ENCODE measurements at regions not wholly inside any gene's neighbourhood (a gene's known extent, or its start where the extent isn't known, plus 50 kb on each side); places are given as distances from the start of the nearest gene placed in this dataset.

DNA sequence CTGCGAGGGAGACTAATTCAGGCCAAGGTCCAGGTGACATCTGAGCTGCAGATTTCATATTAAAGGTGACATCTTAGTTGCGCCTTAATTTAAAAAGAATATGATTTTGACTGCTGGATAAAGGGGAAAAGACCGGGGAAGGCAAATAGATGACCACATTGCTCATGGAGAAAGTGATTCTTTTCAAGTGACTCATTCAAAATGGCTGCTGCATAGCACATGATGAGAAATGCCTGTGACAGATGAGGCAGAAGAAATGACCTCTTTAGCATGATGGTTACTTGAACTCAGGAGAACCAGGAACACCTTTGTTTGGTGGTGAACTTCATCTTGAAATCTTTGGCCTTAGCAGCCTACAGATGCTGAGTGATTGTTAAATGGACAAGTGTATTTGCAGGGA lies 385.8 kb upstream of the TRIB2 start:
- H3K36me3 ChIP-seq (ENCODE audit: control insufficient read depth, insufficient read depth, low read length) = no peaks in the 10 kb centered on the region
- no peak overlapping the region for H3K4me3 ChIP-seq (ENCODE audit: low read depth, low read length)
- DNase-seq (ENCODE audit: low read depth) = peak; percentile 61
- H3K27me3 ChIP-seq (ENCODE audit: control insufficient read depth, insufficient read depth, low read length) = no peaks in the 10 kb centered on the region
- TF ChIP-seq, protein P1, sequence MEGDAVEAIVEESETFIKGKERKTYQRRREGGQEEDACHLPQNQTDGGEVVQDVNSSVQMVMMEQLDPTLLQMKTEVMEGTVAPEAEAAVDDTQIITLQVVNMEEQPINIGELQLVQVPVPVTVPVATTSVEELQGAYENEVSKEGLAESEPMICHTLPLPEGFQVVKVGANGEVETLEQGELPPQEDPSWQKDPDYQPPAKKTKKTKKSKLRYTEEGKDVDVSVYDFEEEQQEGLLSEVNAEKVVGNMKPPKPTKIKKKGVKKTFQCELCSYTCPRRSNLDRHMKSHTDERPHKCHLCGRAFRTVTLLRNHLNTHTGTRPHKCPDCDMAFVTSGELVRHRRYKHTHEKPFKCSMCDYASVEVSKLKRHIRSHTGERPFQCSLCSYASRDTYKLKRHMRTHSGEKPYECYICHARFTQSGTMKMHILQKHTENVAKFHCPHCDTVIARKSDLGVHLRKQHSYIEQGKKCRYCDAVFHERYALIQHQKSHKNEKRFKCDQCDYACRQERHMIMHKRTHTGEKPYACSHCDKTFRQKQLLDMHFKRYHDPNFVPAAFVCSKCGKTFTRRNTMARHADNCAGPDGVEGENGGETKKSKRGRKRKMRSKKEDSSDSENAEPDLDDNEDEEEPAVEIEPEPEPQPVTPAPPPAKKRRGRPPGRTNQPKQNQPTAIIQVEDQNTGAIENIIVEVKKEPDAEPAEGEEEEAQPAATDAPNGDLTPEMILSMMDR (IDR thresholded peaks at IDR 0.05; ENCODE audit: insufficient read depth, low read length, poor library complexity, severe bottlenecking) = no peak

DNA sequence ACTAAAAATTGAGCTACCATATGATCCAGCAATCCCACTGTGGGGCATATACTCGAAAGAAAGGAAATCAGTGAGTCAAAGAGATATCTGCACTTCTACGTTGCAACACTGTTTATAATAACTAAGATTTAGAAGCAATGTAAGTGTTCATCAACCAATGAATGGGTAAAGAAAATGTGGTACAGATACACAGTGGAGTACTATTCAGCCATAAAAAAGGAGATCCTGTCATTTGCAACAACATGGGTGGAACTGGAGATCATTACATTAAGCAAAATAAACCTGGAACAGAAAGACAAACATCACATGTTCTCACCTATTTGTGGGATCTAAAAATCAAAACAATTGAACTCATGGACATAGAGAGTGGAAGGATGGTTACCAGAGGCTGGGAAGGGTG lies 385.0 kb upstream of the TRIB2 start:
- H3K27me3 ChIP-seq (ENCODE audit: control insufficient read depth, insufficient read depth, low read length) = no peaks in the 10 kb centered on the region
- H3K4me3 ChIP-seq (ENCODE audit: low read depth, low read length) = no peak overlapping the region
- no peak for DNase-seq (ENCODE audit: low read depth)
- H3K36me3 ChIP-seq (ENCODE audit: control insufficient read depth, insufficient read depth, low read length) = no peaks in the 10 kb centered on the region
- TF ChIP-seq, protein P1 (IDR thresholded peaks at IDR 0.05; ENCODE audit: insufficient read depth, low read length, poor library complexity, severe bottlenecking) = no peak

- Histone ChIP-seq H3K36me3 (ENCODE audit: control insufficient read depth, insufficient read depth, low read length) (no peaks in the 10 kb centered on the region), H3K27me3 (ENCODE audit: control insufficient read depth, insufficient read depth, low read length) (no peaks in the 10 kb centered on the region), H3K4me3 (ENCODE audit: low read depth, low read length) (no peak overlapping the region)
- TF ChIP-seq, protein P1 (IDR thresholded peaks at IDR 0.05; ENCODE audit: insufficient read depth, low read length, poor library complexity, severe bottlenecking) = no peak
- DNase-seq (ENCODE audit: low read depth) = no peak
These were observed 383.4 kb upstream of the TRIB2 start for GRCh38 chr2:12333293-12333692.

GRCh38 chr2:12334412-12334966 lies 382.2 kb upstream of the TRIB2 start:
- DNase-seq (ENCODE audit: low read depth) = no peak
- TF ChIP-seq, protein P1 (IDR thresholded peaks at IDR 0.05; ENCODE audit: insufficient read depth, low read length, poor library complexity, severe bottlenecking) = no peak
- no peaks in the 10 kb centered on the region for H3K27me3 ChIP-seq (ENCODE audit: control insufficient read depth, insufficient read depth, low read length)
- H3K36me3 ChIP-seq (ENCODE audit: control insufficient read depth, insufficient read depth, low read length) = no peaks in the 10 kb centered on the region
- no peak overlapping the region for H3K4me3 ChIP-seq (ENCODE audit: low read depth, low read length)

GRCh38 chr2:12335131-12335530 lies 381.6 kb upstream of the TRIB2 start:
- H3K36me3 ChIP-seq (ENCODE audit: control insufficient read depth, insufficient read depth, low read length) = no peaks in the 10 kb centered on the region
- no peaks in the 10 kb centered on the region for H3K27me3 ChIP-seq (ENCODE audit: control insufficient read depth, insufficient read depth, low read length)
- no peak overlapping the region for H3K4me3 ChIP-seq (ENCODE audit: low read depth, low read length)
- TF ChIP-seq, protein P1 (IDR thresholded peaks at IDR 0.05; ENCODE audit: insufficient read depth, low read length, poor library complexity, severe bottlenecking) = no peak
- DNase-seq (ENCODE audit: low read depth) = no peak

GRCh38 chr2:12335995-12336394 lies 380.7 kb upstream of the TRIB2 start:
- TF ChIP-seq, protein P1 (IDR thresholded peaks at IDR 0.05; ENCODE audit: insufficient read depth, low read length, poor library complexity, severe bottlenecking) = no peak
- Histone ChIP-seq H3K27me3 (ENCODE audit: control insufficient read depth, insufficient read depth, low read length) (no peaks in the 10 kb centered on the region), H3K4me3 (ENCODE audit: low read depth, low read length) (no peak overlapping the region), H3K36me3 (ENCODE audit: control insufficient read depth, insufficient read depth, low read length) (no peaks in the 10 kb centered on the region)
- no peak for DNase-seq (ENCODE audit: low read depth)
